ENCODE measurements at regions not wholly inside any gene's neighbourhood (a gene's known extent, or its start where the extent isn't known, plus 50 kb on each side); places are given as distances from the start of the nearest gene placed in this dataset.

GRCh38 chr13:40164133-40164532 lies 502.3 kb downstream of the FOXO1 start:
- TF ChIP-seq POLR2A (IDR thresholded peaks at IDR 0.05) (no peak), CTCF (IDR thresholded peaks at IDR 0.05) (no peak)
